GM19438 (cell line): ENCODE measurements at regions not wholly inside any gene's neighbourhood (a gene's known extent, or its start where the extent isn't known, plus 50 kb on each side); places are given as distances from the start of the nearest gene placed in this dataset.
A peak's percentile ranks its signal among the peaks of the same experiment; 100 is the strongest.

Experiments used
- ATAC-seq: cut with Tn5 transposase; IDR thresholded peaks from one replicate; pipeline ENCODE4 v1.9.1; 2021; ENCODE audit warnings: low read depth; ENCODE audit not compliant: unreplicated experiment

- no peak for ATAC-seq
Measured at GRCh38 chr1:177592624-177593023, 377.2 kb downstream of the SEC16B start.

DNA sequence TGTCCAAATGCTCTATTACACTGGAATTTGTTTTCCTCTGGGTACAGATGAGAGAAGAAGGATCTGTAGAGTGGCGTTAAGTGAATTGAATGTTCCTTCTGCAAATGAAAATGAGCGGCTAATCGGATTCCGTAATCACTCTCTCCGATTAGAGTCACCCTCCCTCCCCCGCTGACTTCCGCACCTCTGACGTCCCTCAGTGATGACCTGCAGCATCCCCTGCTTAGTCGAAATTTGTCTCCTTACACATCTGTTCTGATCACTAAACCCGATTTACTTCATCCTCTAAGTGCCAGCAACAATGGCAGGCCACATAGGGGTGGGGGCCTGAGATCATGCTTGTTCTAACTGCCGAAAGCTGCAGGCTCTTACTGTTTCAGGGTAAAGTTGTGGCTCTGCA is 378.7 kb downstream of the SEC16B start:
- ATAC-seq = no peak

DNA sequence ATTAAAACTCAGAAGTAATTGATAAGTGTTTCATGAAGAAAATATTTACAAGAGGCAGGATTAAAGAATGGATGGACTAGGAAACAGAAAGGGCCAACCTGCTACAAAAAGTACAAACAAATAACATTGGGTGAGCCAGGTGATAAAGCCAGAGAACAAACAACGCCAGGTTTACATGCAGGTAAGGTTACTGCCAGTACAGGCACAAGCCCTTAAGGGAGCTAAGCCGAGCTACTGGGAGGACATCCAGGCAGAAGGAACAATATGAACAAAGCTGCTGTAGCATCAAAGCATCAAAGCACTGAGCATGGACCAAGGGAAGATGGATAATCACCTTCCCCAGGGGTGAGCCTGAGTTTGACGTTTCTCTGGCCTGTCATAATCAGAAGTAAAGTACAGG is 380.7 kb downstream of the SEC16B start:
- no peak for ATAC-seq

DNA sequence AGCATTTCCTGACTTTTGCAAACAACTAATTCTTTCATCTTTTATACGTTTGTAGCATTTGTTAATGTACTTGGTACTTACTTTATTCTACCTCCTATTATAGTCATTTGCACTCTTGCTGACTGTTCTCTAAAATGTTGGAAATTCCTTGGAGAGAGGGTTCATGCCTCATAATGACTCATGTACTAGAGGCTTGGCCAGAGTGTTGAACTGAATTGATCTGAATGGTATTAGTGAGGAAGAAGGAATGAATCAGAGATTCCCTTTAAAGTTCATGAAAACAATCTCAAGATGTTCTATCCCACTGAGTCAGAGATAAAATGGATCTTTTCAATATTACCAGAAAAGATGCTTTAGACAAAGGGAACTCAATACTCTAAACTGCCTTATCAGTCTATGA is 383.4 kb downstream of the SEC16B start:
- no peak for ATAC-seq

- ATAC-seq = no peak
Measured at GRCh38 chr1:177585302-177586220, 384.3 kb downstream of the SEC16B start.

DNA sequence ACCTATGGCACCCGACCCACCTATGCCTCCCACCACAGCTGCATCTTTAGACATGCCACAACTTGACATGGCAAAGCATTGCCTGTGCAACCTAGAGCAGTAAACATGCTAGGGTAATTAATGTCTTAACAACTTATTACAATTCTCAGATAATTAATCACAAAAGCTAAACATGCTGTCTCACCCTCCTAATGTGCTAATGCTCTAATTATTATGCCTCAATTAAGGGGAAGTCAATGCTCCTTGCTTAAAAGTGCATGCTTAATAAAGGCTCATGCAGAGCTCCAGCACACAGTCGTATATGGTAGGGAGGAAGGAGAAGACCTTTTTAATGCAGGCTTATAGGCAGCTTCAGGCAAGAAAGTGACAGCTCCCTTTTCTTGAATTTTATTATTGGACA is 396.0 kb downstream of the SEC16B start:
- no peak for ATAC-seq

DNA sequence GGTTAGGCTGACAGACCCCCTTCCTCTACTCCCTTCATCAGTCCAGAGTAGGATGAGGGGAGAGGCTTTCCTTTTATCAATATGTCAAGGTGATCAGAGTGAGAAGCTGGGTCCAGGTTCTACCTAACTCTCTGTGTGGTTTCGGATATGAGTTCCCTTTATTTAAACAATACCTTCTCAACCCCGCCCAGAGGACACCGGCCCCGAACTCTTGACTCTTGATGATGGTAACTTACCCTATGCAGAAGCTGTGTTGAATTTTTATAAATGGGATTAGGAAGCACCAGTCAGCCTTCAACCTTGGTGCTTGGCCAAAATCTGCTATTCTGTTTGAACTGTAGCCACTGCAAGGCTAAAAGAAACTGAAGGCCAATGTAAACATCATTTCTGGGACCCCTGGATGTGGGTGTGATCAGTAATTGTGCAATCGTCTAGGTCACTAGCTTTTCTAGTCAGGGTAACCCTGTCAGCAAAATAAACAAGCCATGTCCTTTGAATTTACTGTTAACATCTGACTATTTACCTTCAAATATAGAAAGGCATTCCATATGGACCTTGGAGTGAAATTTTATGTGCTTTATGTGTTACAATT is 398.3 kb downstream of the SEC16B start:
- no peak for ATAC-seq

- no peak for ATAC-seq
Measured at GRCh38 chr1:177571076-177571475, 398.8 kb downstream of the SEC16B start.

GRCh38 chr1:177569476-177569875 is 398.7 kb downstream of the BRINP2 start:
- ATAC-seq = no peak

DNA sequence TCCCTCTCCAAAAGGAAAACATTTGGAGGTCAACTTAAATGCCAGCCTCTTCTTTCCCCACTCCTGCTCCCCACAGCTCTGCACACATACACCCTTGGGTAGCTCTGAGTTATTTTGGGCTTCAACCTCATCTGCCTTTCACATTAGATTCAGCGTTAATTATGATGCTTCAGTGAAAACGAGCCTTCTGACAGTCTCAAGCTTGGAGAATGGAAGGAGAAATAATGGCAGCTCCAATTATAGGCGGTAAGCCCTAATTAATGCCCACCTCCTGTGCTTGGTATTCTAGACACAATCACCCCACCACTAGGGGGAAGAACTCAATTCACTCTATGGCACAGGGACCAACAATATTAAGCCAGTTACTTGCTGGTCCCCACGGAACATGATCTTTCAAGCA is 397.9 kb downstream of the BRINP2 start:
- no peak for ATAC-seq

GRCh38 chr1:177567393-177567792 is 396.6 kb downstream of the BRINP2 start:
- ATAC-seq = no peak

DNA sequence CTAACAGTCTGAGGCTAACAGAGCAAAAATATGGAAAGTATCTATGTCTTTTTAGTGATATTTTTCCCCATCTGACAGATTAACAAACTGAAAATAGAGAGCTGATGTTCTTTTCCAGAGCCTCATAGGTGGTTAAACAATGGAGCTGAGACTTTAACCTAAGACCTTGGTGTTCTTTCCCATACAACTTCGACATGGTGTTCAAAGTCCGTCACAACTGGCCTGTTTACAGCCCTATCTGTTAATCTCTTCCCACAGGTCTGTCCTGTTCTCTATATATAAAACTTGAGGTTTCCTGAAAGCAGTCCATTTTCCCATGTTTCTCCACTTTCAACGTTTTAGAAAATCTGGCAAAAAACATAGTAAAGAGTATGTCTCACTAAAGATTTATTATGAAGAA is 395.7 kb downstream of the BRINP2 start:
- ATAC-seq = no peak

DNA sequence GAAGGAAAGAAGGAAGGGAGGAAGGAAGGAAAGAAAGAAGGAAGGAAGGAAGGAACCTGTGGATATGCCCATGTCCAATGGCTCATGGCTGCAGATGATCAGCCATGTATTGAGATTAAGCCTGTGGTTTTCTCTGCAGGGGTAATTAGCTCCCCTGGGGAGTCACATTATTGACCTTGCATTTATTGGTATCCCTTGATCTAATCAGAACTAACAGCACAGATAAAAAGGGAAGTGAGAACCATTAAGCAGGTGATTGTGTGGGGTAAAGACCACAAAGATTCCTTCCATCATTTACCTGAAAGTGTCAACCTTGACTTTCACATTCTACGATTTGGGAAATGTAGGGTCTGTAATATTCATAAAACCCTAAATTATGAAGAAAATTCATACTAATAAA is 390.7 kb downstream of the BRINP2 start:
- ATAC-seq = peak; percentile 69

- no peak for ATAC-seq
Measured at GRCh38 chr1:177558372-177558771, 387.6 kb downstream of the BRINP2 start.

GRCh38 chr1:177556163-177556562 is 385.4 kb downstream of the BRINP2 start:
- no peak for ATAC-seq

- ATAC-seq = no peak
Measured at GRCh38 chr1:177547200-177547599, 376.4 kb downstream of the BRINP2 start.

- ATAC-seq = no peak
Measured at GRCh38 chr1:177546346-177546745, 375.6 kb downstream of the BRINP2 start.

DNA sequence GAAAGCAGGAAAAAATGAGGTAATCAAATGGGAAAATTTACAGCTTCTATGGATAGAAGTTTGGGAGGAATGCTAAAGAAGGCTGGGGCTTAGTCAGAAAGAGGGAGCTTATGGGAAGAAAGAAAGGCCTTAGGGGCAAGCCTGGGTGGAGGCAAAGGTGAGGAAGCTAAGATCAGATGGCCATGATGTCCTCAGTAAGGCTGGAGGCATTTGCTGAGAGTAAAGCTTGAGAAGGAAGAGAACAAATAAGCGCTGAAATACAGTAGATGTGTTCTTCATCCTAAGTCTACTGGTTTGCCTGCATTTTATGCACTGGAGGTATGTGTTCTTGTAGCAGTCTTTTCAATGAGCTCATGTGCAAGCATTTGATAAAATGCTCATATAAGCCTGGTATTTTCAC is 355.4 kb downstream of the BRINP2 start:
- no peak for ATAC-seq

DNA sequence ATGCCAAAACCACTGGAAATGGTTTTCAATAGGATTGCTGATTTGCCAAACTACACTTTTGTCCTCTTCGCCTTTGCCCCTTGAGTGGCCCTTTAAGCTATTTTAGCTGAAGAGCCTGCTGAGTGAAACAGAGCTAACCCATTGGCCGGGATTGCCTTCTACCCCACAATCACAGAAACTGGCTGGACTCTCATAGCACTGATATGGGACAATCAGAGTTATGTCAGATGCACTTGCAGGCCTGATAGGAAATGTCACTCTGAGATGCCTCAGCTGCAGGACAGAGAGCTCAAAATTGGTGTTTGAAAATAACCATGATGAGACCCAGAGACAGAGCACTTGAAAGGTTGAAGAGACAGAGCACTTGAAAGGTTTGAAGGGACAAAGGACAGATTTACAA is 354.4 kb downstream of the BRINP2 start:
- no peak for ATAC-seq

GRCh38 chr1:177517546-177517945 is 346.8 kb downstream of the BRINP2 start:
- ATAC-seq = no peak

- ATAC-seq = no peak
Measured at GRCh38 chr1:177514207-177514606, 343.4 kb downstream of the BRINP2 start.

GRCh38 chr1:177511036-177511435 is 340.3 kb downstream of the BRINP2 start:
- ATAC-seq = no peak
